NCI-H226 (cell line): ENCODE measurements at regions not wholly inside any gene's neighbourhood (a gene's known extent, or its start where the extent isn't known, plus 50 kb on each side); places are given as distances from the start of the nearest gene placed in this dataset.
"Not testable (repeated sequence)": the region's sequence is repeated elsewhere in the genome, so short reads cannot be mapped to it uniquely, and the experiment has no call there.

Experiments used
- DNase-seq: peaks from one replicate; pipeline ENCODE4 v3.0.0-alpha.2; 2015

DNA sequence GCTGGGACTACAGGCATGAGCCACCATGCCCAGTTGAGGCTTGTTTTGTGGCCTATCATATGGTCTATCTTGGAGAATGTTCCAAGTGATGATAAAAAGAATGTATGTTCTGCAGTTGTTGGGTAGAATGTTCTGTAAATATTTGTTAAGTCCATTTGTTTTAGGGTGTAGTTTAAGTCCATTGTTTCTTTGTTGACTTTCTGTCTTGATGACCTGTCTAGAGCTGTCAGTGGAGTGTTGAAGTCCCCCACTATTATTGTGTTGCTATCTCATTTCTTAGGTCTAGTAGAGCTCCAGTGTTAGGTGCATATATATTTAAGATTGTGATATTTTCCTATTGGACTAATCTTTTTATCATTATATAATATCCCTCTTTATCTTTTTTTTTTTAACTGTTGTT, 284.3 kb upstream of the EXOC2 start:
- not testable (repeated sequence) for DNase-seq

DNA sequence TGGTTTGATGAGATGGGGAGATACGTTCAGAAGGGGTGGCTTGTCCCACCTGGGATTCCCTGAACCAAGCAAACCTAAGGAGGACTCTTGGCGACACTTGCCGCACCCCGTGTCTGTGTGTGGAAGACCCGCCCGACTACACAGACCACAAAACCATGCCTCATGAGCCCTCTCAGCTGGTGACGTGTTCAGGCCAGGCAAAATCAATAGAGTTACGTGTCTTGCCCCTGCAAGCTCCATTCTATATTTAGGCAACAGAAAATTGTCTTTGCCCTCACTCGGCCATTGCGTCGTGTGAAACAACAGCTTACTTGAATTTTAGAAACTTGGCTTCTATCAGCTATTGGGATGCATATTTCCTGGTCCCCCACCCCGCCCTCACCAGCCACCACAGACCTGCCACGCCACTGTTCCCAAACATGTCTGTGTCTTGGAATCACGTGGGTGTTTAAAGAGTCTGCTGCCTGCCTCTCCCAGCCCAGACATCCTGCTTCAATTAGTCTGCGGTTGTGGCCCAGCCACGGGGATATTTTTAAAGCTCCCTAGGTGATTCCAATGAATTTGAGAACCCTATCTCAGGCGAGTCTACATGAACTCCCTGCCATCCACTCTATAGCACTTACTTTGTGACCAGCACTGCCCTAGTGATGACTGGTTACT, 279.2 kb upstream of the EXOC2 start:
- DNase-seq, result no peak

DNA sequence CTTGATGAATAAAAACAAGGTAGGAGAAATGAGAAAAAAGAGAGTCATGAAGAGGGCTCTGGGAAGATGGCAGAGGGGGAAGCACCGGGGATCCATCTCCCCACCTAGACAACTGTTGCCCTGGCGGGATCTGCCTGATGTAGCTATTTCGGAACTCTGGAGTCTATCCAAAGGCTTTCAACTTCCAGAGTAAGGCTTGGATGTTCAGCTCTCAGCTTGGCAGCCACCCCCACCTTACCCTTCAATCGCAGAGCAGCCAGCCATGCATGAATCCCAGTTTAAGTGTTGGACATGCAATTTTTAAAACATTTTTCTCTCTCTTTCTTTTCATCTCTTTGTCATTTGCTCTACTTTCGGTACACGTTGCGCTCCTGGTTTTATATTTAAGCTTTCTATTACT, 275.9 kb upstream of the EXOC2 start:
- DNase-seq, result no peak

DNA sequence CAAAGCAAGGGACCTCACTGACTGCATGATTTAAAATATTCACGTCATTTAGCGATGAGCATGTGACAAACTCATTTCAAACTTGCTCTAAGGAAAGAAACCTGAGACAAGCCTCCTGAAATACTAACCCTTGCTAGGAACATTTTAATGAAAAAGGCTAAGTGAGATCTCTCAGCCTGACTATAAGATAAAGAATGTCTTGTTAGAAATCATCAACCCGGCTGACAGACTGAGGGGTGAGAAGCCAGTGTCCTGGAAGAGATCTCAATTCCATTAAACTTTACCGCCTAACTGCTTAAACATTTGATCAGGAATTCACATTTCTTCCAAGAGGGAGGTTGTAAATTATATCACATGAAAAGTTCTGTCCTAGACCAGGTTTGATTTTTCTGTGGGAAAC, 274.8 kb upstream of the EXOC2 start:
- DNase-seq, result no peak

DNA sequence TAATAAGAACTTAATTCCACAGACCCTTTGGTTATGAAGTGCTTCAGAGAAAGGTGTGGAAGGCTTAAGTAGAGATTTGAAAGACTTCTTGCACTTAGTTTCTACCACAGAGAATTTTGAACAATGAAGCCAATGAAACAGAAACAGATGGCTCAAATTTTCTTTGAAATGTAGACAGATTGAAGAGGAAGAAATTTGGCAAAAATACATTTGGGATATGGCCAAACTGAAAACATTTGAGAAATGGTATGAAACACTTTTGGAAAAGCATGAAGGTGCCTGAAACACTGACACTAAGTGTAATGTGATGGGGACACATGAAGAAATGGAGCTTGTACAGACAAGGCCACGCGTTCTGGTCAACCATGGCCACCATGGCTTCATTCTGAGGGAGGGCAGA, 272.4 kb upstream of the EXOC2 start:
- DNase-seq, result no peak

DNA sequence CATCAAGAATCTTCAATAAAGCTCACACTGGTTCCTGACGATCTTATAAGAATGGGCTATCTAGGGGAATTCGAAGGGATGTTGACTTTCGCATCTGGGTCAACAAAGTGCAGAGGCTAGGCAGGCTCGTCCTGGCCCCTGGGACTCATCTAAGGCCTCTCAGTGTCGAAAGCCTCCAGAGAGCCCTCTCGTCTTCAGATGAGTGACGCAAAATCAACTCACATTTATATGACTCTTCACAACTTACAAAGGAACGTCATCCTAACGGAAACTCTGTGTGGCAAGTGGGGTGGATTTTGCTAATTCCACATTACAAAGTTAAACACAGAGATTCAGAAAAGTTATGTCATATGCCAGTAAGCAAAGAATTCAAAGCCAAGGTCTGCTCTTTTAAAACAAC, 270.5 kb upstream of the EXOC2 start:
- DNase-seq, result no peak

DNA sequence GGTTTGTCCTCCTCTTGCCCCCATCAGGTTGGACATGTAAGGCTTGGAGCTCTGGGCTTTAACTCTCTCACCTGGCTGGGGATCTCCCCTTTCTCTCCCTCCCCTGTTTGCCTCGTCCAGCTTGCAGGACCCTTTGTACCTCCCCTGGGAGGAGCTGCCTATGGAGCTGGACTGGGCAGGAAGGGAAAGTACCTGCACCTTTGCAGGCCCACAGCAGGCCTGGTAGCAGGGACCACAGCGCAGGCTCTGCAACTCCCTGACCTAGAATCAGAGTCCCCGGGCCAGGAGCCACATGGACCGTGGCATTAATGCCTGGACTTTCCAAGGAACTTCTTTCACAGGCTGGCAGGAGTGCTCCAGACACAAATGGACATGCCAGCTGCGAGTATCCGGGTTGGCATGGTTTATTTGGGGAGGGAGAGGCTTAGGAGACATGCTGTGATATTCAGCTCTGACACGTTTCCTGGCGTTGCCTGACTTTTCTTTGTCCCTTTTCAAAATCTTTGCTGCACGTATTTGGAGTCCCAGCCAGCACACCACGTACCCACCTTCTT, 268.5 kb upstream of the EXOC2 start:
- DNase-seq, result no peak

DNA sequence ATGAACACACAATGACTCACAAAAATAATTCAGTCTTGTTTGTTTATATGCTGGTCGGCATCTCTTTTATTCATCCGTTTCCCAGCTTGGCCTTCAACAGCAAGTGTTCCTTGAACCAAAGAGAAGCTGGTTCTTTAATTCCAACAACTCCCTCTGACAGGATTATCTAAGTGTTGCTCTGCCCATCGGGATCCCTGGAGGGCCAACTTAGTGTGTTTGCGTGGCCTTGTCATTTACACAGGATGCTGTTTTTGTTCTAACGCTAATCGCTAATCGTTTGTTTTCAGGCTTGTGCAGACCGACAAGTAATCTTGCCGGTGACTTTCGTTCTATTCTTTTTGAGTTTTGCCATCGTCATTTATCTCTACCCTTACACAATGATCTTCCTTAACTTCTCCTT, 267.4 kb upstream of the EXOC2 start:
- DNase-seq, result no peak

DNA sequence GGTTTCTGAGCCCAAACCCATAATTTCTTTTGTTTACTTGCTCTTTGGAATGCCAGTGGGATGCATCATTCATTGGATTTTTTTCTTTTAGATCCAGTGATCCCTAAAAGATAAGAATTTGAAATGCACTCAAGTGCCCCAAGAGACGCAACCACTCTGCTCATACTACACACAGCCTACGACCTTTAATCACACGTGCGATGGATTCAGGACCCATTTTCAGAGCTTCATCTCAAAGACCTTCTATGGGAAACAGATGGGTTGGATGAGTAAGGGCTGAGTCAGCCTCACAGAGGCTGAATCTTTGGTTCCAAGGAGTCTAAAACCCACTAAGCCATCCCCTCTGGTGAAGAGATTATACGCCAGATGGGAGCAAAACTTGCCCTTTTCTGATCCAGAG, 265.5 kb upstream of the EXOC2 start:
- DNase-seq, result peak; percentile 54

DNA sequence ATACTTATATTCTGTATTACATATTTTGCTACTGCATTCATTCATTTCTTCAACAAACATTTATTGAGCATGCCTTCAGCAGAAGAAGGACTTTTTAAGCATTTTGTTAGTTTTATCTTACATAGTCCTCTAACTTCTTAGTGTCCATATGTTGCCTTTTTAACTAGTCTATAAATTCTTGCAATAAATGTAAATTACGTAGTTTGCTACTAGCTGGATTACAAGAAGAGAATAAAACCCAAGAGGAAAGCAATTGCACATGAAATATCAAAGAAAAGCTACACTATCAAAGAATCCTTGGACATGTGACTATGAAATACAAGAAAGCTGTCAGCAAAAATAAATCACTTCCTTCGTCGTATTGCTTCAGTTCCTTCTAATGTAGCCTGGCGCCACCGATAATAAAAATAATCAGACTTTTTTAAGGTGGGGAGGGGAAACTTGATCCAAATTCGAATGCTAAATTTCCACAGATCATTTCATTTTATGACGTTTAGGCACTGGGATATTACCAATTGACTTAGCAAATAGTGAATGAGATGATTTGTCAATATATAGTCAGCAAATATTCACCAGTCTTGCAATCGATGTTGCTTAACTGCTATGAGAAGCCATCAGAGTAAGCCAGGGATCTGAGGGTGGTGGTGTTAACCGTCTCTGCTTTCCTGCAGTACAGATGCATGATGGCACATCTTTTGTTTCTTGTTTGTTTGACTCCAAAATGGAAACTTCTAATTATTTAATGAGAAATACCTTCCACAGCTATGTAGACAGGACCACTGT, 258.7 kb upstream of the EXOC2 start:
- no peak for DNase-seq

DNA sequence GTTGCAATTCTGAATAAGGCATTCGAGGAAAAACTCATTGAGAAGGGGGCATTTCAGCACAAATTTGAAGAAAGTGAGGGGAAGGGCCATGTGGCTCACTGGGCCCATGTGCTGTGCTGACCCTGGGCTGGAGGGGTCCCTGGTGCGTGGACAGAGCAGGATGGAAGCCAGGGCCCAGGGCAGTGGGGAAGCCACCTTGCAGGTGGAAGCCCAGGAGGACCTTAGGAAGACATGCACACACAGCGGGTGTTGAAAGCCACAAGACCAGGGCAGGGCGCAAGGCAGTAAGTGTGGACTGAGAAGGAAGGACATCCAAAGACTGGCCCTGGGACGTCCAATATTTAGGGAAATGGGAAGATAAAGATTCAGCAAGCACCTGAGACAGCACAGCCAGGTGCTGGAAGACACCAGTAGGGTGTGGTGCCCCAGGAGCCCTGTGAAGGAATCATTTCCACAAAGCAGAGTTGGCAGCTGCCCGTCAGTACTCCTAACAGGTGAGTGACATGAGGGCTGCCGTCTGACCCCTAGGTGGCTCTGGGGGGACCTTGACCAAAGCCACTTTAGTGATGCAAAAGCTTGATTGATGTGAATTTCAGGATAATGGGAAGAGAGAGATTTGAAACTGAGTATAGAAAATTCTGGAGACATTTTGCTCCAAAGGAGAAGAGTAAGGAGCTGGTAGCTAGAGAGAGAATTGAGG, 254.4 kb upstream of the EXOC2 start:
- DNase-seq, result no peak

DNA sequence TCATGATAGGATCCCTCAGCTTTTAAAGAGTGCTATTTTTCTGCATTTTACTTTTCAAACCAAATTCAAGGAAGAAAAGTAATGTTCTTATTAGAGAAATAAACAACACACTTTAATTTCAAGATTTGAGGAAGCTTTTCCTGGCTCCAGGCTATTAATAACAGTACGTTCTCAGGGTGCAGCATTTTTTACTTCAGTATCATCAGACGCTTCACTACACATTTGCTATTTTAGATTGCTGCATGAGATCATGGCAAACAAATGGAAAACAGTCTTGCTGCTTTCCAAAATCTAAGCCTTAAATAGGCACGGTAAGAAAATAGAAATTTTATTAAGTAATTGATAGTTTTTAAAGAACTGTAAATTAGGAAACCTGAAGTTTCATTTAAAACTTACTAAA, 253.6 kb upstream of the EXOC2 start:
- no peak for DNase-seq

DNA sequence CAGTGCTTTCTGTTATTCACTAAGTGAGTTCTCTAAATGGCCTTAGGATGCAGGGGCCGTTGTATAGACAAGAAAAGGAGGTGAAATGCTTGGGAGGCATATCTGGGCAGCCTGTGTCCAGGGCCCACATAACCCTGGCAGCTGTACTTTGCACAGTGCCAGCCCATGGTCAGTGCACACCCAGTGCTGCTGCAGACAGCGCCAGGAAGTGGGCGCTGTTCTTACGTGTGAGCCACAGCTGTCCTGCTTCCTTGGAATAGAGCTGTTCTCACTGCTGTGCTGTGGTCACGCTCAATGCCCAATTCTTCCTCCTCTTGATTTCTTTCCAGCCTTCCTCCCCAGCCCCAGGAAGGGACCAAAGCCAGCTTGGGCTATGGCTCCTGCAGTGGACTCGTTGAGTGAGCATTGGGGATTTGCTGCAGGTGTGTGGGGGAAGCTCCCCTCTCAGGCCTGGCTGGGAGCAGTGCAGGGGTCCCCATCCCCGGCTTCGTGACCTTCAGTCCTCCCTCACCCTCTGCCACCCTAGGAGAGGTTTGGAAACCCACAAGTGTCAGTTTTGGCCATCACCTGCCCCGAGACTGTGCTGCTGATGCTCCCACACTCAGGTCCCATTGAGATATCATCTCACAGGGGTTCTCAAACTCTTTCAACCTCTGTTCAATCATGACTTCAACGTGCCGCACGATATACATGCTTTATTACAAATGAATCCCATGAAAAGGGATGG, 246.8 kb upstream of the EXOC2 start:
- DNase-seq, result no peak

DNA sequence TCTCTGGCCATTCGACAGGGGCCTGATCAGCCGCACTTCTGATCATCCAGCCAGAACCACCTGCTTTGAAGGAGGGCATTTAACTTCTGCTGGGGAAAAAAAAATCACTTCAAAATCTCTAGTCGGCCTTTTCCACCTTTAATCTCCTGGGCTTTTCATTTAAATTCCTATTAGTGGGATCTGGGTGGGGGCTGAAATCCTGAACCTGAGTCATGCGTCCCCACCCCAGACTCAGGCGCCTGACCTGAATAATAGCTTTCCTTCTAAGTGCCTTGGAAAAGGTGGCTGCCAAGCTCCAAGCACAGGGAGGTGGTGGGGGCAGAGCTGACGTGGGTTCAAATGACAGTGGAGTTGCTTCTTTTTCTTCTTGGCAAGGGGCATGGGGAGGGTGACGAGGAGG, 246.0 kb upstream of the EXOC2 start:
- DNase-seq, result no peak

DNA sequence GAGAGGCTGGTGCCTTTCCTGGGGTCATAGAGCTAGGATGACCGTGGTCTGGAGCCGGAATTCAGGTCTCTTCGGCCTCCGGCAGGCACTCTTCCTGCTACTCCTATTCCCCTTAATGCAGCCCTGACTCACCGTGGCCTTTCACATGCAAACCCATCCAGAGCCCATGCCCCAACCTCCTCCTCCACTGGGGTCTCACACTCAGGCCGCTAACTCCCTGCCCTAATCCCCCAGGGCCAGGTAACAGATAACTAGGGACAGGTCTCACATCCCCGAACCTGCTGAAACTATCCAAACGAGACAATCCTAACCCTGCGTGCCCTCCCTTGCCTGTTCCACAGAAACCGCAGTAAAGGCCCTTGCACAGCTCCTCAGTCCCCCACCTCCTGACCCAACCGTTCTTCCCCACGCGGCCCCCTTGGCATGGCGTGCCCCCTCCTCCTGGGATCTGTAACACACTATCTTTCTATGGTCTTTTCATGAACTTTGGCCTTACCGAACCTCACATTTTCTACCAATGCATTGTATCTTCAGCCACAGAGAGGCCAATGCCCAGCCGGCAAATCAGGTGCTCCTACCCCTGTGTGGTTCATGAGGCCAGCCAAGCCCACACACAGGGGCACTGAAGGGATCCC, 245.4 kb upstream of the EXOC2 start:
- no peak for DNase-seq

DNA sequence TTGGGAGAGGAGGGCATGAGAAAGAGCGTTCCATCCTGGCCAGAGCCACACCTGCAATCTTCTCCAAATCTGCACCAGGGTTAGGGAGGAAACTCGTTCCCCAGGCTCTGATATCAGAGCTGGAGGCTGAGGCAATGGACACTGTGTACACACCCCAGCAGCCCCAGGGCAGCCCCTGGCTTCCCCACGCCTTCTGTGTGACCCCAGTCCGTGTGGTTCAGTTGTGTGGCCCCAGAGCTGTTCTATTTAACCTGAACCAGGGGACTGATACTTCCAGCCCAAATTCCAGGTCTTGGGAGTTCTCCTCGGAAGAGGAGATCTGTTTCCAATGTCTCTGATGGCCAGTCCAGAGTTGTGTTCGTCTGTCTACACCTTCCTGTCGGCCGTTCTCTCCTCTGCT, 242.6 kb upstream of the EXOC2 start:
- no peak for DNase-seq

DNA sequence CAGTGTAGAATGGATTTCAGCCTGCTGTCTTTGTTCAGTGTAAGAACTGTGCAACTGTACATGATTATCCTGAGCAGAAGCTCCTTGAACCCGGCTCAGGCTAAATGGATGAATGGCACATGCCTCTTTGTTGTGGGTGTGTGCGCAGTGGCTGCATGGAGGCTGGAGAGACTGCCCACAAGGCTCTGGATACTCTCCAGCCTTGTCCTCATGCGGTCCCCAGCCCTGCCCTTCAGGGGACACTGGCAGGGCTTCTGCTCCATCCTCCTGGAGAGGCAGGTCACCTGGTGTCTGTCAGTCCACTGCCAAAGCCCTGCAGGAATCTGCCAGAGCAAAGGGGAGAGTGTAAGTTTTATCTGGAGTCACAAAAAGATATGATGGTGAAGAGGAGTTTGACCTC, 241.7 kb upstream of the EXOC2 start:
- no peak for DNase-seq

DNA sequence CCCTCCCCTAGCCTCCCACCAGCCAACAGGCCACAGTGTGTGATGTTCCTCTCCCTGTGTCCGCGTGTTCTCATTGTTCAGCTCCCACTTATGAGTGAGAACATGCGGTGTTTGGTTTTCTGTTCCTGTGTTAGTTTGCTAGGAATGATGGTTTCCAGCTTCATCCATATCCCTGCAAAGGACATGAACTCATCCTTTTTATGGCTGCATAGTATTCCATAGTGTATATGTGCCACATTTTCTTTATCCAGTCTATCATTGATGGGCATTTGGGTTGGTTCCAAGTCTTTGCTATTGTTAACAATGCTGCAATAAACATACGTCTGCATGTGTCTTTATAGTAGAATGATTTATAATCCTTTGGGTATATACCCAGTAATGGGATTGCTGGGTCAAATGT, 239.0 kb upstream of the EXOC2 start:
- not testable (repeated sequence) for DNase-seq

DNA sequence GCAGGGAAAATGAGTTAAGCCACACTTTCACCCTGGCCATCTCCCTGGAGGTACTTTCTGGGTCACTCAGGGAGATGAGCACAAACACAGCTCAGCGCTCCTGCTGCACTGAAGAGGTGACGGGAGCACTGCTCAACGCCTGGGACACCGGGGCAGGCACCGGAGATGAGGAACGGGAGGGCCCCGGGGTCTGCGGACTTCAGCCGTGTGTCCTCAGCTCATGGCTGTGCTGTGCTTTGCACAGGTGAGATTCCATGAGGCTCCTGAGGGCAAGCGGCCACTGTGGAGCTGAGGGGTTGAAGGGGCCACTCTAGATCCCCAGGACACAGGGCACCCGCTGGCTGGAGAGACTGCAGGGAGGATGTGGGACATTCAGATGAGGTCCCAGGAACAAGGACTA, 234.2 kb upstream of the EXOC2 start:
- DNase-seq, result no peak

DNA sequence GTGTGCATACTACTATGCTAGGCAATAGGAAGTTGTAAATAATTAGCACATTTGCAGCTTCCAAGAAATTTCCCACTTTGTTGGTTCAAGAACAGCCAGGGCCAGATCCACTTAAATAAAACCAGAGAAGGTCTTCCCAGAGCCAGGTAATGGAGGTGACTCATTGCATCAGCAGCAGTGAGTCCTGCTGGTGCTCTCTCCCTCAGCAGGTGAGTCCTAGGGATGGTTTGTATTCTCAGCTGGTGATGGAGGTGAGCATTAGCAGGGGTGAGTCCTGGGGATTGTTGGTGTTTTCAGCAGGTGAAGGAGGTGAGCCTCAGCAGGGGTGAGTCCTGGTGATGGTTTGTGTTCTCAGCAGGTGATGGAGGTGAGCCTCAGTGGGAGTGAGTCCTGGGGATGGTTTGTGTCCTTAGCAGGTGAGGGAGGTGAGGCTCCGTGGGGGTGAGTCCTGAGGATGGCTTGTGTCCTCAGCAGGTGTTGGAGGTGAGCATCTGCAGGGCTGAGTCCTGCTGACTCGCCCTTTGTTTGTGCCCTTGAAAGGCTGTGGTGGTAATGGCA, 232.8 kb upstream of the EXOC2 start:
- no peak for DNase-seq

DNA sequence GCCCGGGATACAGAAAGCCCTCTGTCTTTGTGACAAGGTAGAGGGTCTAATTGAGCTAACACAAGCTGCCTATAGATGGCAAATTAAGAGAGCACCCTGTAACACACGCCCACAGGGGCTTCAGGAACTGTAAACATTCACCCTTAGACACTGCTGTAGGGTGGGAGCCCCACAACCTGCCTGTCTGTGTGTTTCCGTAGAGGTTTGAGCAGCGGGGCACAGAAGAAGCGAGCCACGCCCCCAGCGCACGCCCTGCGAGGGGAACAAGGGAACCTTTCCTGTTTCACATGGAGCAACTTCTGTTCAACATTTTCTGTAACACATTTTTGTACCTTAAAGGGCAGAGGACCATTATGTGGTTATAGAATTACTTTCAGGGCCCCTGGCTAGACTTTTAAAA, 231.7 kb upstream of the EXOC2 start:
- DNase-seq, result no peak

DNA sequence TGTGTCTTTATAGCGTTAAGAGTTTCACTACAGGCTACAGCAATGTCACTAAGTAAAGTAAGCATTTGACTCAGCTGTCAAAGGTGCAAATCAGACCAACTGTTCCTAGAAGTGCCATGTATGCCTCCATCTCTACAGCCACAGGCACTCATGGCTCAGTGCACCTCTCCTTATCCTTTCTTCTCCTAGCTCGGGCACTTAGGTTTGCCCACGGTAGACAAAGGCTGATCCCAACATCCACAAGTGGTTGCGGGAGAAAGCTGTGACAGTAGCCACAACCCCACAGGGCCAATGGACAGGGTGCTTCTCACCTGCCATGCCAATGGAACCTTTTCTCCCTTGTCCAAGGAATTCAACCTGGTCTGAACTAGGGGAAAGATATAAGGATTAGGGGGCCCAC, 228.5 kb upstream of the EXOC2 start:
- no peak for DNase-seq
